H1 (cell line): ENCODE measurements at regions not wholly inside any gene's neighbourhood (a gene's known extent, or its start where the extent isn't known, plus 50 kb on each side); places are given as distances from the start of the nearest gene placed in this dataset.

Experiments
- CTCF ChIA-PET: fragments of 300-600 bp; sonication (Branson Sonifier 250); formaldehyde crosslinking; loops from one replicate; lab custom pipeline; 2021; ENCODE audit not compliant: partially characterized antibody; lab: Charles Lee
- POLR2A ChIA-PET: fragments of 300-600 bp; sonication (Branson Sonifier 250); formaldehyde crosslinking; loops from one replicate; lab custom pipeline; 2021; ENCODE audit warnings: inconsistent platforms; ENCODE audit not compliant: partially characterized antibody; lab: Charles Lee
- DNase-seq, 2 experiments: peaks; one replicate each; pipeline versions ENCODE4 v3.0.0 to v3.0.0-alpha.2; 2010 to 2022; ENCODE audit warnings: low spot score in 2 of 2, low read depth in 1 of 2, mixed read lengths in 1 of 2
- FAIRE-seq: peaks from 2 replicates; lab custom pipeline; 2011; peaks lifted over from hg19 to GRCh38; lab: Jason Lieb, UNC
- H2AFZ ChIP-seq: 2 replicates; pipeline ENCODE4 v1.8.1; 2012; ENCODE audit warnings: low read length, inconsistent platforms
- H2AK5ac ChIP-seq: 2 replicates; pipeline ENCODE4 v1.6.1; 2013; ENCODE audit warnings: low read depth, low read length
- H2BK120ac ChIP-seq: replicated peaks from 2 replicates; pipeline ENCODE3; 2013; ENCODE audit warnings: low read depth, low read length, inconsistent platforms
- H2BK12ac ChIP-seq: 2 replicates; pipeline ENCODE4 v1.6.1; 2013; ENCODE audit warnings: low read depth, low read length
- H2BK15ac ChIP-seq: 2 replicates; pipeline ENCODE4 v1.6.1; 2013; ENCODE audit warnings: low read length
- H2BK20ac ChIP-seq: 2 replicates; pipeline ENCODE4 v1.6.1; 2013; ENCODE audit warnings: low read length
- H2BK5ac ChIP-seq: 2 replicates; pipeline ENCODE4 v1.6.1; 2013; ENCODE audit warnings: low read depth, low read length
- H3K14ac ChIP-seq: 2 replicates; pipeline ENCODE4 v1.6.1; 2013; ENCODE audit warnings: inconsistent platforms; ENCODE audit not compliant: insufficient read length
- H3K18ac ChIP-seq: 2 replicates; pipeline ENCODE4 v1.6.1; 2013; ENCODE audit warnings: low read length; ENCODE audit errors: extremely low read depth
- H3K23ac ChIP-seq: 2 replicates; pipeline ENCODE4 v1.6.1; 2013; ENCODE audit warnings: inconsistent platforms; ENCODE audit not compliant: insufficient read length
- H3K23me2 ChIP-seq: 2 replicates; pipeline ENCODE4 v1.6.1; 2013; ENCODE audit warnings: low read depth, low read length
- H3K27ac ChIP-seq: 2 replicates; pipeline ENCODE4 v1.6.1; 2011; ENCODE audit warnings: low read depth, low read length, inconsistent platforms
- H3K27me3 ChIP-seq, 4 experiments: replicated peaks in 1 of 4; 1 replicate in 1 of 4; 2 replicates in 3 of 4; pipeline versions ENCODE4 v1.6.1 to v1.8.1; 2011 to 2013; ENCODE audit warnings: low read length in 3 of 4, mild to moderate bottlenecking in 3 of 4, inconsistent platforms in 2 of 4, mixed read lengths in 2 of 4, moderate library complexity in 1 of 4; ENCODE audit not compliant: control insufficient read depth in 3 of 4, insufficient read depth in 3 of 4; ENCODE audit errors: extremely low read depth in 1 of 4
- H3K36me3 ChIP-seq, 4 experiments: 2 replicates each; pipeline versions ENCODE4 v1.6.1 to v1.8.1; 2011 to 2013; ENCODE audit warnings: mild to moderate bottlenecking in 4 of 4, low read length in 3 of 4, moderate library complexity in 2 of 4, control low read depth in 1 of 4, inconsistent platforms in 1 of 4; ENCODE audit not compliant: insufficient read depth in 4 of 4, control insufficient read depth in 2 of 4
- H3K4ac ChIP-seq: replicated peaks from 2 replicates; pipeline ENCODE3; 2013; ENCODE audit warnings: low read length, low read depth, mixed read lengths, inconsistent platforms; ENCODE audit not compliant: insufficient read length
- H3K4me1 ChIP-seq, 4 experiments: replicated peaks in 1 of 4; 1 replicate in 1 of 4; 2 replicates in 3 of 4; pipeline versions ENCODE4 v1.6.1 to v1.8.1; 2011 to 2013; ENCODE audit warnings: low read length in 3 of 4, inconsistent platforms in 2 of 4, mixed read lengths in 1 of 4; ENCODE audit not compliant: insufficient read depth in 4 of 4, control insufficient read depth in 3 of 4
- H3K4me2 ChIP-seq, 2 experiments: 2 replicates each; pipeline versions ENCODE4 v1.6.1 to v1.8.1; 2011 to 2013; ENCODE audit warnings: low read depth in 2 of 2, low read length in 2 of 2, control low read depth in 1 of 2, inconsistent platforms in 1 of 2, mild to moderate bottlenecking in 1 of 2; ENCODE audit not compliant: insufficient read depth in 1 of 2
- H3K4me3 ChIP-seq, 4 experiments: fragments of 200-600, 300-600 bp in 1 of 4; sonication (generic), shearing (Covaris generic), sonication (Bioruptor Twin) in 1 of 4; 2 replicates each; pipeline versions ENCODE4 v1.5.1 to v1.8.1; 2011 to 2016; ENCODE audit warnings: low read length in 4 of 4, low read depth in 3 of 4, control low read depth in 2 of 4, inconsistent platforms in 2 of 4, mild to moderate bottlenecking in 2 of 4, mixed read lengths in 1 of 4, moderate library complexity in 1 of 4; ENCODE audit not compliant: insufficient read depth in 2 of 4; ENCODE audit errors: extremely low read depth in 1 of 4
- H3K56ac ChIP-seq: replicated peaks from 2 replicates; pipeline ENCODE3; 2013; ENCODE audit warnings: low read depth, mild to moderate bottlenecking, mixed read lengths, low read length, inconsistent platforms; ENCODE audit not compliant: insufficient read length
- H3K79me1 ChIP-seq: 2 replicates; pipeline ENCODE4 v1.6.1; 2013; ENCODE audit warnings: low read depth, low read length, control low read depth
- H3K79me2 ChIP-seq, 2 experiments: 2 replicates each; pipeline versions ENCODE4 v1.6.1 to v1.8.1; 2012 to 2013; ENCODE audit warnings: low read length in 2 of 2, mild to moderate bottlenecking in 2 of 2, inconsistent platforms in 1 of 2; ENCODE audit not compliant: insufficient read depth in 2 of 2, control insufficient read depth in 1 of 2
- H3K9ac ChIP-seq, 4 experiments: replicated peaks in 1 of 4; 1 replicate in 1 of 4; 2 replicates in 3 of 4; pipeline versions ENCODE4 v1.6.1 to v1.8.1; 2011 to 2013; ENCODE audit warnings: low read depth in 3 of 4, low read length in 3 of 4, control low read depth in 2 of 4, mild to moderate bottlenecking in 2 of 4, moderate library complexity in 2 of 4, inconsistent platforms in 1 of 4; ENCODE audit errors: extremely low read depth in 1 of 4
- H3K9me3 ChIP-seq, 2 experiments: 2 replicates each; pipeline versions ENCODE4 v1.6.1 to v1.8.1; 2012 to 2013; ENCODE audit warnings: mild to moderate bottlenecking in 2 of 2, moderate library complexity in 2 of 2, control low read depth in 1 of 2, inconsistent platforms in 1 of 2, low read depth in 1 of 2, low read length in 1 of 2, mixed read lengths in 1 of 2; ENCODE audit not compliant: insufficient read depth in 2 of 2
- H4K20me1 ChIP-seq, 2 experiments: replicated peaks in 1 of 2; 2 replicates each; pipeline versions ENCODE3 to v1.8.1; 2011 to 2013; ENCODE audit warnings: inconsistent platforms in 2 of 2, low read length in 2 of 2, mild to moderate bottlenecking in 1 of 2; ENCODE audit not compliant: insufficient read depth in 2 of 2, control insufficient read depth in 1 of 2
- H4K5ac ChIP-seq: 2 replicates; pipeline ENCODE4 v1.6.1; 2013; ENCODE audit warnings: low read length, low read depth, mixed read lengths, inconsistent platforms; ENCODE audit not compliant: insufficient read length
- H4K8ac ChIP-seq: 2 replicates; pipeline ENCODE4 v1.8.0; 2013; ENCODE audit warnings: mild to moderate bottlenecking, moderate library complexity, low read length, inconsistent platforms; ENCODE audit not compliant: insufficient read depth; ENCODE audit errors: extremely low read depth
- H4K91ac ChIP-seq: replicated peaks from 2 replicates; pipeline ENCODE3; 2013; ENCODE audit warnings: low read length, mixed read lengths, inconsistent platforms; ENCODE audit not compliant: insufficient read length
- ATF3 ChIP-seq: IDR thresholded peaks from 2 replicates; pipeline ENCODE4 v1.6.1; 2011; ENCODE audit warnings: low read depth, mild to moderate bottlenecking, low read length; ENCODE audit not compliant: insufficient read depth
- CBX8 ChIP-seq: fragments of 300-800, 300-1000 bp; sonication (generic); IDR thresholded peaks from 2 replicates; pipeline ENCODE4 v1.7.1; 2016; ENCODE audit warnings: low read depth, low read length, borderline replicate concordance
- KDM1A ChIP-seq: fragments of 200-600, 300-600 bp; sonication (generic); IDR thresholded peaks from 2 replicates; pipeline ENCODE4 v1.7.1; 2016; ENCODE audit warnings: mild to moderate bottlenecking, low read length, borderline replicate concordance
- RNF2 ChIP-seq: fragments of 200-900, 300-1000 bp; sonication (generic); IDR thresholded peaks from 2 replicates; pipeline ENCODE4 v1.7.1; 2016; ENCODE audit warnings: borderline replicate concordance, low read depth, mild to moderate bottlenecking, antibody characterized with exemption, low read length; ENCODE audit not compliant: poor library complexity, severe bottlenecking; ENCODE audit errors: missing control alignments
- SP1 ChIP-seq: IDR thresholded peaks from 2 replicates; pipeline ENCODE4 v1.6.1; 2011; ENCODE audit warnings: low read depth, low read length
- WGBS, 2 experiments: shearing (Covaris generic) in 1 of 2; methylation state at CpG; one replicate each; pipeline versions ENCODE4 v1.1.6 to v1.1.7; 2013 to 2015; ENCODE audit warnings: low lambda C conversion rate in 2 of 2, mixed read lengths in 2 of 2, inconsistent platforms in 1 of 2, low coverage in 1 of 2, missing lambda C conversion rate in 1 of 2; ENCODE audit not compliant: insufficient replicate concordance in 2 of 2, insufficient coverage in 1 of 2, insufficient read length in 1 of 2; ENCODE audit errors: extremely low coverage in 1 of 2, missing lambda C conversion rate in 1 of 2; 5-methylcytosine and 5-hydroxymethylcytosine counted together

- no peak for DNase-seq
- Histone ChIP-seq H3K4me3 (no peak overlapping the region), H2BK15ac (no peak overlapping the region), H2BK120ac (no peak overlapping the region), H3K9ac (no peak overlapping the region), H3K4me2 (no peak overlapping the region), H2AFZ (no peak overlapping the region), H4K8ac (no peak overlapping the region), H2BK20ac (no peak overlapping the region), H3K4ac (no peak overlapping the region), H4K91ac (no peak overlapping the region), H3K79me1 (no peaks in the 10 kb centered on the region), H3K18ac (no peak overlapping the region), H2AK5ac (no peak overlapping the region), H3K14ac (no peak overlapping the region), H3K79me2 (no peaks in the 10 kb centered on the region), H3K4me1 (no peaks in the 10 kb centered on the region), H3K9me3 (peaks cover 4 to 12% of the 10 kb centered on the region in 2 experiments; a peak in 3 of 4 replicates), H2BK5ac (no peak overlapping the region), H4K20me1 (no peaks in the 10 kb centered on the region), H2BK12ac (no peak overlapping the region), H4K5ac (no peak overlapping the region), H3K56ac (no peak overlapping the region), H3K27ac (no peak overlapping the region), H3K36me3 (no peaks in the 10 kb centered on the region; a peak in 1 of 8 replicates), H3K27me3 (no peaks in the 10 kb centered on the region), H3K23me2 (no peaks in the 10 kb centered on the region), H3K23ac (no peak overlapping the region)
- CTCF ChIA-PET: no interaction called here
- 90% methylated on average over 13 of the region's 13 CpGs; no CpG with 5 or more reads in 1 of the 2 experiments for WGBS, 2 experiments
- TF ChIP-seq CBX8 (no peak), KDM1A (no peak), ATF3 (no peak), RNF2 (no peak), SP1 (no peak)
- no peak for FAIRE-seq
- POLR2A ChIA-PET: no interaction called here
These were observed 353.0 kb downstream of the EDEM1 start for GRCh38 chr3:5540532-5540931.
